Smooth muscle cell (in vitro differentiated cells): ENCODE measurements at regions not wholly inside any gene's neighbourhood (a gene's known extent, or its start where the extent isn't known, plus 50 kb on each side); places are given as distances from the start of the nearest gene placed in this dataset.

Source experiments
- DNase-seq: peaks from one replicate; lab custom pipeline; 2025; ENCODE audit not compliant: unreplicated experiment; lab: John Stamatoyannopoulos, UW
- H2AFZ ChIP-seq: fragments of 200-600 bp; sonication (generic); 2 replicates; pipeline ENCODE4 v1.6.0; 2016; ENCODE audit warnings: antibody characterized with exemption, low read depth, mild to moderate bottlenecking
- H3F3A ChIP-seq: fragments of 200-600 bp; sonication (generic); 2 replicates; pipeline ENCODE4 v1.6.0; 2017; ENCODE audit warnings: antibody characterized with exemption, low read depth
- H3K27ac ChIP-seq: fragments of 200-600 bp; sonication (generic); 2 replicates; pipeline ENCODE4 v1.5.1; 2016; ENCODE audit warnings: low read depth, mild to moderate bottlenecking
- H3K27me3 ChIP-seq: fragments of 200-600 bp; sonication (generic); 2 replicates; pipeline ENCODE4 v1.6.1; 2016; ENCODE audit warnings: low read depth, mild to moderate bottlenecking
- H3K36me3 ChIP-seq: fragments of 200-600 bp; sonication (generic); 2 replicates; pipeline ENCODE4 v1.5.1; 2016; ENCODE audit warnings: low read depth
- H3K4me1 ChIP-seq: fragments of 200-600 bp; sonication (generic); 2 replicates; pipeline ENCODE4 v1.5.1; 2016; ENCODE audit warnings: low read depth
- H3K4me2 ChIP-seq: fragments of 200-600 bp; sonication (generic); 2 replicates; pipeline ENCODE4 v1.6.0; 2016; ENCODE audit warnings: mild to moderate bottlenecking
- H3K4me3 ChIP-seq: fragments of 200-600 bp; sonication (generic); 2 replicates; pipeline ENCODE4 v1.5.1; 2016; ENCODE audit warnings: mild to moderate bottlenecking
- H3K79me2 ChIP-seq: fragments of 200-600 bp; sonication (generic); 2 replicates; pipeline ENCODE4 v1.6.0; 2016; ENCODE audit warnings: low read depth, mild to moderate bottlenecking
- H3K9ac ChIP-seq: fragments of 200-600 bp; sonication (generic); 2 replicates; pipeline ENCODE4 v1.6.0; 2016; ENCODE audit warnings: low read depth
- H3K9me3 ChIP-seq: fragments of 200-600 bp; sonication (generic); replicated peaks from 2 replicates; pipeline ENCODE4 v1.5.1; 2016; ENCODE audit warnings: low read depth
- H4K20me1 ChIP-seq: fragments of 200-600 bp; sonication (generic); 2 replicates; pipeline ENCODE4 v1.6.0; 2016; ENCODE audit warnings: low read depth
- WGBS: methylation state at CpG from one replicate; pipeline ENCODE4 v1.1.7; 2016; ENCODE audit warnings: low lambda C conversion rate; 5-methylcytosine and 5-hydroxymethylcytosine counted together
- TF ChIP-seq, protein P1 (sequence below): fragments of 200-600 bp; sonication (generic); IDR thresholded peaks from 2 replicates; pipeline ENCODE4 v1.5.1; 2017; ENCODE audit warnings: borderline replicate concordance, mild to moderate bottlenecking, antibody characterized with exemption; ENCODE audit not compliant: insufficient read depth, poor library complexity, severe bottlenecking

DNA sequence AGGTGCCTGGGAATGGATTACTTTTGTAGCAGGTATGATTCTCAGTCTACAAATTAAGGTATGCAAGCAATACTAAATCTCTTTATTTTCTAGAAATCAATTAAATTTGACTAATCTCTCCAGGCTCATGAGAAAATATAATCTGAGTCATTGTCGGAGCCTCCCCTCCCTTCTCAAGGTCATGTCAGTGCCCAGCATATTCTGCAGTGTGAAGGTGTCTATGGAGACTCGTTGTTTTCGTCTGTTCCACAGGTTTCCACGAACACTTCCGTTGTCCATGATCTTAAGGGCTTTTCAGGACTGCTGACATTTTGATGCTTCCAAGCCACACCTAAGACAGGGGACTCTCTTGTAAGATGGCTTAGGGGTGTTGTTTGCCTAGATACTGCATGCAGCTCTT, 56.6 kb upstream of the SCOC start:
- H3K36me3 ChIP-seq = no peaks in the 10 kb centered on the region
- H3K9me3 ChIP-seq = no peaks in the 10 kb centered on the region
- H3F3A ChIP-seq = no peaks in the 10 kb centered on the region
- no peaks in the 10 kb centered on the region for H3K27me3 ChIP-seq
- no peak overlapping the region for H3K9ac ChIP-seq
- no peak overlapping the region for H3K4me3 ChIP-seq
- peaks cover 7% of the 10 kb centered on the region for H3K4me1 ChIP-seq
- H4K20me1 ChIP-seq = no peaks in the 10 kb centered on the region
- no peak overlapping the region for H2AFZ ChIP-seq
- 91% methylated on average over 5 of the region's 5 CpGs for WGBS
- H3K27ac ChIP-seq = no peak overlapping the region
- no peaks in the 10 kb centered on the region for H3K79me2 ChIP-seq
- TF ChIP-seq, protein P1, sequence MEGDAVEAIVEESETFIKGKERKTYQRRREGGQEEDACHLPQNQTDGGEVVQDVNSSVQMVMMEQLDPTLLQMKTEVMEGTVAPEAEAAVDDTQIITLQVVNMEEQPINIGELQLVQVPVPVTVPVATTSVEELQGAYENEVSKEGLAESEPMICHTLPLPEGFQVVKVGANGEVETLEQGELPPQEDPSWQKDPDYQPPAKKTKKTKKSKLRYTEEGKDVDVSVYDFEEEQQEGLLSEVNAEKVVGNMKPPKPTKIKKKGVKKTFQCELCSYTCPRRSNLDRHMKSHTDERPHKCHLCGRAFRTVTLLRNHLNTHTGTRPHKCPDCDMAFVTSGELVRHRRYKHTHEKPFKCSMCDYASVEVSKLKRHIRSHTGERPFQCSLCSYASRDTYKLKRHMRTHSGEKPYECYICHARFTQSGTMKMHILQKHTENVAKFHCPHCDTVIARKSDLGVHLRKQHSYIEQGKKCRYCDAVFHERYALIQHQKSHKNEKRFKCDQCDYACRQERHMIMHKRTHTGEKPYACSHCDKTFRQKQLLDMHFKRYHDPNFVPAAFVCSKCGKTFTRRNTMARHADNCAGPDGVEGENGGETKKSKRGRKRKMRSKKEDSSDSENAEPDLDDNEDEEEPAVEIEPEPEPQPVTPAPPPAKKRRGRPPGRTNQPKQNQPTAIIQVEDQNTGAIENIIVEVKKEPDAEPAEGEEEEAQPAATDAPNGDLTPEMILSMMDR = no peak
- no peak overlapping the region for H3K4me2 ChIP-seq
- DNase-seq = no peak

DNA sequence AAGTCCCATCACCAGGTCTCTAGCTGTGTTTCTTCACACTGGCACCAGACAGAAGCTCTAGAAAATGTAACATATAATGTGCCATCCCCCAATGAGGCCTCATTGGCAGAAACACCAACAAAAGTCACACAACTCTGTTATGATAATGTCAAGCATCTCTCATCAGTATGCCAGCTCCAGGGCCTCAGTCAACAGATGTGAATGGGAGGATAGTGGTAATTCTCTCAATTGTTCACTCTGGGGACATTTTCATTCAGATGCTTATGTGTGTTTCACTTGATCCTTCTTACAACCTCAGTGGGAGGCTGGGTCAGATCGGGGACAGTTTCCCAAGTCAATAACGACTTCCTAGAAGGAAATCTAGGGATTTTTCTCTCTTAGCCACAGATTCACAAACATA, 57.5 kb upstream of the SCOC start:
- H3K27me3 ChIP-seq = no peaks in the 10 kb centered on the region
- 65% methylated on average over 2 of the region's 2 CpGs for WGBS
- H3K4me1 ChIP-seq = peaks cover 7% of the 10 kb centered on the region
- no peak overlapping the region for H2AFZ ChIP-seq
- no peak overlapping the region for H3K27ac ChIP-seq
- no peak overlapping the region for H3K9ac ChIP-seq
- H3K36me3 ChIP-seq = no peaks in the 10 kb centered on the region
- no peaks in the 10 kb centered on the region for H3K9me3 ChIP-seq
- no peaks in the 10 kb centered on the region for H4K20me1 ChIP-seq
- H3F3A ChIP-seq = no peaks in the 10 kb centered on the region
- TF ChIP-seq, protein P1 = no peak
- no peak overlapping the region for H3K4me3 ChIP-seq
- no peak for DNase-seq
- H3K79me2 ChIP-seq = no peaks in the 10 kb centered on the region
- no peak overlapping the region for H3K4me2 ChIP-seq

GRCh38 chr4:140315438-140315837, 58.0 kb upstream of the SCOC start:
- Histone ChIP-seq H3K79me2 (no peaks in the 10 kb centered on the region), H3K9me3 (no peaks in the 10 kb centered on the region), H3K36me3 (no peaks in the 10 kb centered on the region), H3F3A (no peaks in the 10 kb centered on the region), H4K20me1 (no peaks in the 10 kb centered on the region), H3K27me3 (no peaks in the 10 kb centered on the region), H2AFZ (no peak overlapping the region), H3K4me1 (peaks cover 7% of the 10 kb centered on the region), H3K4me2 (no peak overlapping the region), H3K4me3 (no peak overlapping the region), H3K27ac (no peak overlapping the region), H3K9ac (no peak overlapping the region)
- no peak for DNase-seq
- WGBS = 95% methylated on average over 2 of the region's 2 CpGs
- TF ChIP-seq, protein P1 = no peak

DNA sequence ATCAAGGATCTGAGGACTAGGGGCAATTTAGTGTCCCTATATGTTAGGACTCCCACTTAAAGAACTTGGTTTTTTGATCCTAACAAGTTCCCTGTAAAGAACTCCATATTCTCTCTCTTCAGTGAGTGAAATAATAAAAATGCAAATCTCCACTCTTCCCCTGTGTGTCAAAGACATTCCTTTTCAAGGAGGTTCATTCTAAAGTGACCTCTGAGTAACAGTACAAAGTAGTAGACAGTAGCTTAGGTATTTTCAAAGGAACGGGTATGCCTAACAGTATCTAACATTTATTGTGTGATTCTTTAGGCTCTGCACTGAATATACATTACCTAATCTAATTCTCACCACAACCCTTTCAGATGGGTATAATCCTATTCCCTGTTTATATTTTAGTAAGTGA, 58.4 kb upstream of the SCOC start:
- 83% methylated on average over 1 of the region's 1 CpG for WGBS
- no peaks in the 10 kb centered on the region for H3K79me2 ChIP-seq
- no peak for DNase-seq

More for the DNA sequence above, 58.4 kb upstream of the SCOC start:
- Histone ChIP-seq H3K27ac (no peak overlapping the region), H3K9me3 (no peaks in the 10 kb centered on the region), H3K4me2 (no peak overlapping the region), H3K4me1 (peaks cover 7% of the 10 kb centered on the region), H3K36me3 (no peaks in the 10 kb centered on the region), H3K4me3 (no peak overlapping the region), H3K27me3 (no peaks in the 10 kb centered on the region), H3K9ac (no peak overlapping the region), H4K20me1 (no peaks in the 10 kb centered on the region), H3F3A (no peaks in the 10 kb centered on the region), H2AFZ (no peak overlapping the region)
- TF ChIP-seq, protein P1 = no peak
